ENCODE measurements at regions not wholly inside any gene's neighbourhood (a gene's known extent, or its start where the extent isn't known, plus 50 kb on each side); places are given as distances from the start of the nearest gene placed in this dataset.

- POLR2A ChIA-PET = no interaction called here
- DNase-seq (no peak), ATAC-seq (no peak)
- Mint-ChIP-seq H3K27me3 (no peaks in the 10 kb centered on the region), H3K4me3 (no peak overlapping the region), H3K4me1 (ENCODE audit: low read depth) (no peaks in the 10 kb centered on the region), H3K9me3 (no peaks in the 10 kb centered on the region), H3K27ac (no peak overlapping the region), H3K36me3 (ENCODE audit: low read depth) (no peaks in the 10 kb centered on the region)
- TF ChIP-seq, protein P1, sequence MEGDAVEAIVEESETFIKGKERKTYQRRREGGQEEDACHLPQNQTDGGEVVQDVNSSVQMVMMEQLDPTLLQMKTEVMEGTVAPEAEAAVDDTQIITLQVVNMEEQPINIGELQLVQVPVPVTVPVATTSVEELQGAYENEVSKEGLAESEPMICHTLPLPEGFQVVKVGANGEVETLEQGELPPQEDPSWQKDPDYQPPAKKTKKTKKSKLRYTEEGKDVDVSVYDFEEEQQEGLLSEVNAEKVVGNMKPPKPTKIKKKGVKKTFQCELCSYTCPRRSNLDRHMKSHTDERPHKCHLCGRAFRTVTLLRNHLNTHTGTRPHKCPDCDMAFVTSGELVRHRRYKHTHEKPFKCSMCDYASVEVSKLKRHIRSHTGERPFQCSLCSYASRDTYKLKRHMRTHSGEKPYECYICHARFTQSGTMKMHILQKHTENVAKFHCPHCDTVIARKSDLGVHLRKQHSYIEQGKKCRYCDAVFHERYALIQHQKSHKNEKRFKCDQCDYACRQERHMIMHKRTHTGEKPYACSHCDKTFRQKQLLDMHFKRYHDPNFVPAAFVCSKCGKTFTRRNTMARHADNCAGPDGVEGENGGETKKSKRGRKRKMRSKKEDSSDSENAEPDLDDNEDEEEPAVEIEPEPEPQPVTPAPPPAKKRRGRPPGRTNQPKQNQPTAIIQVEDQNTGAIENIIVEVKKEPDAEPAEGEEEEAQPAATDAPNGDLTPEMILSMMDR (IDR thresholded peaks at IDR 0.05) = no peak
- CTCF ChIA-PET = no interaction called here
- intact Hi-C loops (cut with micrococcal nuclease) = no loop called here
Observed at GRCh38 chr3:152915695-152916094, 80.8 kb downstream of the P2RY1 start.

DNA sequence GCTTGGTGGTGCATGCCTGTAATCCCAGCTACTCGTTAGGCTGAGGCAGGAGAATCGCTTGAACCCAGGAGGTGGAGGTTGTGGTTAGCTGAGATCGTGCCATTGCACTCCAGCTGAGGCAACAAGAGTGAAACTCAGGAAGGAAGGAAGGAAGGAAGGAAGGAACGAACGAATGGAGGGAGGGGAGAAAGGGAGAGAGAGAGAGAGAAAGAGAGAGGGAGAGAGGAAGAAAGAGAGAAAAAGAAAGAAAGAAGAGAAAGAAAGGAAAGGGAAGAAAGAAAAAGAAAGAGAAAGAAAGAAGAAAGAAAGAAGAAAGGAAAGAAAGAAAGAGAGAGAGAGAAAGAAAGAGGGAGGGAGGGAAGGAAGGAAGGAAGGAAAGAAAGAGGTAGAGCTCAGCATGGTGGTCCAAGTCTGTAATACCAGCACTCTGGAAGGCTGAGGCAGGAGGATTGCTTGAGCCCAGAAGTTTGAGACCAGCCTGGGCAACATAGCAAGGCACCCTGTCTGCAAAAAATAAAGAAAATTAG is 81.9 kb downstream of the P2RY1 start:
- no peak for ATAC-seq
- Mint-ChIP-seq H3K9me3 (no peaks in the 10 kb centered on the region), H3K36me3 (ENCODE audit: low read depth) (no peaks in the 10 kb centered on the region), H3K27ac (no peak overlapping the region), H3K27me3 (no peaks in the 10 kb centered on the region), H3K4me1 (ENCODE audit: low read depth) (no peaks in the 10 kb centered on the region), H3K4me3 (no peak overlapping the region)
- DNase-seq = no peak
- ChIA-PET CTCF (no interaction called here), POLR2A (no interaction called here)
- intact Hi-C loops (cut with micrococcal nuclease) = no loop called here
- TF ChIP-seq, protein P1 (IDR thresholded peaks at IDR 0.05) = no peak

DNA sequence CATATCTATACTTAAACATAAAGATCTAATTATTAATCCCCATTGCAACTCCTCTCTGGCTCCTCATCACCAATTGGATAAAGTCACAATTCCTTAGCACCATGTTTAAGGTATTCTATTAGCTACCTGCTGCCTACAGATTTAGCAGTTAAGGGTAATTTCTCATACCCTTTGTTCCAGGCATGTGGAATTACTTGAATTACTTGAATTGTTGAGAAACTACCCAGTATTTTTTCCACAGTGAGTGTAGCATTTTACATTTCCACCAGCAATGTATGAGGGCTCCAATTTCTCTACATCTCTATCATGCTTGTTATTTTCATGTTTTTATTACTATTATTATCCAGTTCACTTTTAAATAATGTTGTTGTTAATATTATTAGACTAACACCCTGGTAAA is 86.4 kb downstream of the P2RY1 start:
- Mint-ChIP-seq H3K36me3 (ENCODE audit: low read depth) (no peaks in the 10 kb centered on the region), H3K4me3 (no peak overlapping the region), H3K4me1 (ENCODE audit: low read depth) (no peaks in the 10 kb centered on the region), H3K27me3 (no peaks in the 10 kb centered on the region), H3K27ac (no peak overlapping the region), H3K9me3 (no peaks in the 10 kb centered on the region)
- CTCF ChIA-PET = no interaction called here
- TF ChIP-seq, protein P1 (IDR thresholded peaks at IDR 0.05) = no peak
- ATAC-seq = no peak
- DNase-seq = no peak
- intact Hi-C loops (cut with micrococcal nuclease) = no loop called here
- POLR2A ChIA-PET = no interaction called here

- intact Hi-C loops (cut with micrococcal nuclease) = no loop called here
- H3K4me3 Mint-ChIP-seq = no peak overlapping the region
- H3K36me3 Mint-ChIP-seq (ENCODE audit: low read depth) = no peaks in the 10 kb centered on the region
- ChIA-PET POLR2A (no interaction called here), CTCF (interaction anchor here (1.3 kb wide), 1 partner anchor 13 kb away, joined by 3 read pairs; no protein-coding TSS in a partner anchor)
- no peak for DNase-seq
- no peak for ATAC-seq
- H3K4me1 Mint-ChIP-seq (ENCODE audit: low read depth) = no peaks in the 10 kb centered on the region
- H3K27me3 Mint-ChIP-seq = no peaks in the 10 kb centered on the region
- no peak overlapping the region for H3K27ac Mint-ChIP-seq
- TF ChIP-seq, protein P1 (IDR thresholded peaks at IDR 0.05) = no peak
- H3K9me3 Mint-ChIP-seq = no peaks in the 10 kb centered on the region
Observed at GRCh38 chr3:152922554-152922953, 87.6 kb downstream of the P2RY1 start.

- no peaks in the 10 kb centered on the region for H3K36me3 Mint-ChIP-seq (ENCODE audit: low read depth)
- H3K9me3 Mint-ChIP-seq = no peaks in the 10 kb centered on the region
- H3K4me3 Mint-ChIP-seq = no peak overlapping the region
- H3K27me3 Mint-ChIP-seq = no peaks in the 10 kb centered on the region
- ChIA-PET CTCF (no interaction called here), POLR2A (no interaction called here)
- H3K4me1 Mint-ChIP-seq (ENCODE audit: low read depth) = no peaks in the 10 kb centered on the region
- no peak overlapping the region for H3K27ac Mint-ChIP-seq
- DNase-seq (no peak), ATAC-seq (no peak)
- TF ChIP-seq, protein P1 (IDR thresholded peaks at IDR 0.05) = no peak
- intact Hi-C loops (cut with micrococcal nuclease) = no loop called here
Observed at GRCh38 chr3:152927131-152927530, 92.2 kb downstream of the P2RY1 start.

All from activated CD8-positive, alpha-beta T cell treated with anti-CD3 and anti-CD28 coated beads for 36 hours (primary cell).